GM18873 (cell line): ENCODE measurements at regions not wholly inside any gene's neighbourhood (a gene's known extent, or its start where the extent isn't known, plus 50 kb on each side); places are given as distances from the start of the nearest gene placed in this dataset.
"Not testable (repeated sequence)": the region's sequence is repeated elsewhere in the genome, so short reads cannot be mapped to it uniquely, and the experiment has no call there.

Experiments used
- ATAC-seq: cut with Tn5 transposase; IDR thresholded peaks from one replicate; pipeline ENCODE4 v1.9.1; 2021; ENCODE audit warnings: mild to moderate bottlenecking, moderate library complexity, moderate number of reproducible peaks; ENCODE audit not compliant: unreplicated experiment, low FRiP score

DNA sequence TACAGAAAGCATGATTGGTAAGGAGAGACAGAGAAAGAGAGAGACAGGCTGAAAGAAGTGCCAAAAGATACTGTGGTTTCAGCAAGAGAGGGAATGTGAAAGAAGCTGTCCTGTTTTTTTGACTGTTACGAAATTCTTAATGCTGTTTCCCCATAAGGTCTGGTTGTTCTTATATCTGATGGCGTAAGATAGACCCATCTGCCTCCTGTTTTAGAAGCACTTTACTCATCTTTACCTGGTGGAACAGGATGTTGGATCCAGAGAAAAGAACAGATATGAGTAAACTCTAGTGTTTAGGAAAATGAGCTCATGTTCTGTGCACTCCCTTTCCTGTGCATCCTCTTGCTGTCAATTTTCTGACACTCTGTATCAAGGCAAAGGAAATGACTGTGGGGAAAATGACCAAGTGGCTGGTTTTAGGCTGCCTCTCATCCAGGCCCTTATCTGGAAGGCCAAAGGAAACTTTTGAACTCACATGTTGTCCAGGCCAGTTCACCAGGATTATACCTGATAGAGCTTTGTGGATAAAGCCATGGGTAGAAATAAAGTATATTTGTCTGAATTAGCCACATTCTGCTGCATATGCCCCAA is 311.7 kb upstream of the HTR2C start:
- no peak for ATAC-seq

DNA sequence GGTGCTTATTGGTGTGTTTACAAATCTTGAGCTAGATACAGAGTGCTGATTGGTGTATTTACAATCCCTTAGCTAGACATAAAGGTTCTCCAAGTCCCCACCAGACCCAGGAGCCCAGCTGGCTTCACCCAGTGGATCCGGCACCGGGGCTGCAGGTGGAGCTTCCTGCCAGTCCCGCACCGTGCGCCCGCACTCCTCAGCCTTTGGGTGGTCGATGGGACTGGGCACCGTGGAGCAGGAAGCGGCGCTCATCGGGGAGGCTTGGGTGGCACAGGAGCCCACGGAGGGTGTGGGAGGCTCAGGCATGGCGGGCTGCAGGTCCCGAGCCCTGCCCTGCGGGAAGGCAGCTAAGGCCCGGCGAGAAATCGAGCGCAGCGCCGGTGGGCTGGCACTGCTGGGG is 313.5 kb upstream of the HTR2C start:
- not testable (repeated sequence) for ATAC-seq

DNA sequence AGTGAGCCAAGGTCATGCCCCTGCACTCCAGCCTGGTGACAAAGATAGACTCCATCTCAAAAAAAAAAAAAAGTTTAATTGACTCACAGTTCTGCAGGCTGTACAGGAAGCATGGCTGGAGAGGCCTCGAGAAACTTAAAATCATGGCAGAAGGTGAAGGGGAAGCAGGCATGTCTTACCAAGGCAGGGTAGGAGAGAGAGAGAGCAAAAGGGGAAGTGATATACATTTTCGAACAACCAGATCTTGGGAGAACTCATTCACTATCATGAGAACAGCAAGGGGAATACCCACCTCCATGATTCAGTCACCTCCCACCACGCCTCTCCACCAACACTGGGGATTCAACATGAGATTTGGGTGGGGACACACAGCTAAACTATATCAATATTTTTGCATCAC is 315.2 kb upstream of the HTR2C start:
- ATAC-seq: no peak

DNA sequence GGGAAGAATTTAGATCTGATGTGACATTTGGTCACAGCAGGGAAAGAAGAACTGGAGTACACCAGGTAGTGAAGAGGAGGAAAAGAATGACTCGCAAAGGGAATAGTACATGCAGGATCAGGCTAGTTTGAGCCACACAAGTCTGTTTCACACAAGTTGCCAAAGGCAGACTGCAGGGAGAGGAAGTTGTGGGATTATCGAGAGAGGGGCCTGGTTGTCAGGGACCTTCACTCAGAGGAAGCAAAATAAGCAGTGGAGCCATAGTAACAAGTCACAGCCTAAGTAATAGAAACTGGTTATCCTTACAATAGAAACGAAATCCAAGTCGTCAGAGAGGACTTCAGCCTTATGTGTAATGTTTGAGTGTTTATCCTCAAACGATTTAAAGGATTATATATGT is 316.7 kb upstream of the HTR2C start:
- no peak for ATAC-seq

DNA sequence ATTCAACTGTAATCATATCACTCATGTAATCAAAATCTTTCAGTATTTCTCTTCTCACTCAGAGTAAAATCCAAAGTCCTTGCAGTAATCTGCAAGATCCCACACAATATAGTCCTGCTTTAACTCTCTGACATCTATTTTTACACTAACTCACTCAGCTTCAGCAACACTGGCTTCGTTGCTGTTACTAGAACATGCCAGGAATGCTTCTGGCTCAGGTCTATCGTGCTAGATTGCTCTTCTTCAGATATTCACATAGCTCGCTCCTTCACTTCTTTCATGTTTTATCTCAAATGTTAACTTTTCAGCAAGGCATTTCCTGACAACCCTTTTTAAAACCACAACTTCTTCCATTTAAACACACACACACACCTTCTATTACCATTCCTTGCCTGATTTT is 331.7 kb upstream of the HTR2C start:
- ATAC-seq: no peak

GRCh38 chrX:114251575-114251974 is 332.3 kb upstream of the HTR2C start:
- ATAC-seq: no peak

GRCh38 chrX:114221445-114221844 is 362.4 kb upstream of the HTR2C start:
- ATAC-seq: no peak

GRCh38 chrX:114210879-114211278 is 373.0 kb upstream of the HTR2C start:
- no peak for ATAC-seq

- ATAC-seq: no peak
These were observed 382.3 kb upstream of the HTR2C start for GRCh38 chrX:114201622-114202021.

DNA sequence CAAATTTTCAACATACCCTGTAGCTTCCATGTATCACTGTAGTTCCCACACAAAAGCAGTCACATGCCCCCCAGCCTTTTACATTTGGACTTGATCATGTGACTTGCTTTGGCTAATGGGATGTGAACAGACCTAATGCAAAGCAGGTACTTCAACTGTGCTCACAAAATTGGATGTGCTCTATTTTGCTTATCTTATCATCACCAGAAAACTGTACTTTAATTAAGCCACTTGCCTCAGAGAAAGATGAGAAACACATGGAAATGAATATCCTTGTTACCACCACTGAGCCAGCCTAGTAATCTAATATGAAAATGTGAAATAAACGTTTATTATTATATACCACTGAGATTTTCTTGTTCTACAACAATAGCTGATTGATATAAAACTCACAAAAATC is 402.7 kb upstream of the HTR2C start:
- no peak for ATAC-seq

DNA sequence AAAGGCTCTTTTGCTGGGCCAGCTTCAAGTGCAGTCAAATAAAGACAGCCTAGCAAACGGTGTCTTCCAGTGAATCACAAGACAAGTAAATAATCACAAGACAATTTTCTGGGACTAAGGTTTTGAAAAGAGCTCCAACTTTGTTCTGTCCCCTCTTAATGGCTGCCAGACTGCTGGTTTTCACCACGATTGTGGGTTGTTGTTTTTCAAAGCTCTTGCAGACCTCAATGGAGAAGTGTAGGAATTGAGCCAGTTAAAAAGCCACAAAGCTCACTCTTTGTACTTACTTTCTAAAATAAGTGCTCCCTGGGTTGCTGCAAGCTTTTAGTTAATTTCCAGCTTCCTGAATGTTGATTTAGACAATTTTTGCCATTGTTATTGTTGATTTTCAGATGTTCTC is 405.8 kb upstream of the HTR2C start:
- no peak for ATAC-seq

GRCh38 chrX:114167276-114167675 is 416.6 kb upstream of the HTR2C start:
- not testable (repeated sequence) for ATAC-seq

- no peak for ATAC-seq
These were observed 417.3 kb upstream of the HTR2C start for GRCh38 chrX:114166601-114167000.

DNA sequence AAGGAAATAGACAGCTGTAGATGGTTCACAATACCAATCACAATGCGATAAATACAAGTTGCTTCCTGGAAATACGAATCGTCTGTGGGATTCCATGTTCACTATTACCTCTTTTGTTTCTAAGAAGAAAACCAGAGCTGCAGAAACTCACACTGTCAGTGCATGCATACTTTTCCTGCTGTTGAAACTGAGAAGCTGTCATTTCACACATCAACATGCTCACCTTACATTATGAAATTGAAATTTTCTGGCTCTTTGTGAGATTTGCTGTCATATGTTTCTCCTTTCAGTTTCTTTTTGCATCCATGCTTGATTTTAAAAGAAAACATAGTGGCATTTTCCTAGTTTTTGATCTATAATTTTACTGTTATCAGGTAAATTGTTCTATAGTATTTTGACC is 418.3 kb upstream of the HTR2C start:
- no peak for ATAC-seq

GRCh38 chrX:114162068-114162735 is 421.7 kb upstream of the HTR2C start:
- no peak for ATAC-seq

DNA sequence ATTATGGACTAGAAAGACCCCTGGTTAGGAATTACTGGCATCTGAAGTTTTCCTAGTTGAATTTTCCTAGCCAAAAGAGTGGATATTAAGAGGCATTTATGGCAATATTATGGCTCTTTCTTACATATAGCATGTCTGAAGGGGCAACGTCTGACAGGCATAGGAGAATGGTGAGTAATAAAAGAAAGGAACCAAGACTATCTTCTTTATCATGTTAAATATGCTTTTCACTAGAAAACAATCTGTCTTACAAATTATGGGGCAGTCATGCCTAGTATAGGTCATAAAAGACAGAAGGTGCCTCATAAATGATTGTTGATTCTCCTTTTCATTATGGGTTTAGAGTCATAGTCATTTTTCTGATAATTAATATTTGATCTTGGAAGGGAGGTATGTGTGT is 431.1 kb upstream of the HTR2C start:
- ATAC-seq: no peak

DNA sequence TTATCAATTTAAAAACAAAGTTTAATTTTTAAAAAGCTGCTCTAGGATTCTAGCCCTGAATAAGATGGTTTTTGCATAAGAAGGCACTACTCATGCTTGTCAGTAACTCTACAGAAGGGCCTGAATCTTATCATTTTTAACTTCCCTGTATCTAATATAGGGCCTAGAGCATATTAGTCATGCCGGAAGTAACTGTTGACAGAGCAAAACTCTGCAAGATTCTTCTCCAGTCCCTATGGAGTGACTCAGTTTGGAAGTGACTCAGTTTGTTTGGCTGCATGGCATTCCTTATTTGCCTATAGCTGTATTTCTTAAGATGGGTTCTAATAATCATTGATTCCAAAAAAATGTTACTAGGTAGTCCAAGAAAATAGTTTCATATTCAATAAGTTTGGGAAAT is 431.8 kb upstream of the HTR2C start:
- no peak for ATAC-seq

GRCh38 chrX:114134465-114134864 is 449.4 kb upstream of the HTR2C start:
- no peak for ATAC-seq

DNA sequence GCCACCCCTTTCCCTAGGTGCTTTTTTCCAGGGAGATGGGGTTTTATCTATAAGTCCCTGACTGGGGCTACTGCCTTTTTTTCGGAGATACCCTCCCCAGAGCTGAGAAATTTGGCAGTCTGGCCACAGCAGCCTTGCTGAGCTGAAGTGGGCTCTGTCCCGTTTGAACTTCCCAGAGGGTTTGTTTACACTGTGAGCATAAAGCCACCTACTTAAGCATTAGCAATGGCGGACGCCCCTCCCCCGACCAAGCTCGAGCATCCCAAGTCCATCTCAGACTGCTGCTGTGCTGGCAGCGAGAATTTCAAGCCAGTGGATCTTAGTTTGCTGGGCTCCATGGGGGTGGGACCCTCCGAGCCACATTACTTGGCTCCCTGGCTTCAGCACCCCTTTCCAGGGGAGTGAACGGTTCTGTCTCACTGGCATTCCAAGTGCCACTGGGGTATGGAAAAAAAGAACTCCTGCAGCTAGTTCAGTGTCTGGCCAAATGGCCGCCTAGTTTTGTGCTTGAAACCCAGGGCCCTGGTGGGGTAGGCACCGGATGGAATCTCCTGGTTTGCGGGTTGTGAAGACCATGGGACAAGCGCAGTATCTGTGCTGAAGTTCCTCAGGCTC is 456.4 kb upstream of the HTR2C start:
- no peak for ATAC-seq

DNA sequence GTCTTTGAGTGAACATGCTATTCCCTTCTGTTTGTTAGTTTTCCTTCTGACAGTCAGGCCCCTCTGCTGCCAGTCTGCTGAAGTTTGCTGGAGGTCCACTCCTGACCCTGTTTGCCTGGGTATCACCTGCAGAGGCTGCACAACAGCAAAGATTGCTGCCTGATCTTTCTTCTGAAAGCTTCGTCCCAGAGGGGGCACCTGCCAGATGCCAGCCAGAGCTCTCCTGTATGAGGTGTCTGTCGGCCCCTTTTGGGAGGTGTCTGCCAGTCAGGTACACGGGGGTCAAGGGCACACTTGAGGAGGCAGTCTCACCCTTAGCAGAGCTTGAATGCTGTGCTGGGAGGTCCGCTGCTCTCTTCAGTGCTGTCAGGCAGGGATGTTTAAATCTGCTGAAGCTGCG is 456.9 kb upstream of the HTR2C start:
- ATAC-seq: no peak

DNA sequence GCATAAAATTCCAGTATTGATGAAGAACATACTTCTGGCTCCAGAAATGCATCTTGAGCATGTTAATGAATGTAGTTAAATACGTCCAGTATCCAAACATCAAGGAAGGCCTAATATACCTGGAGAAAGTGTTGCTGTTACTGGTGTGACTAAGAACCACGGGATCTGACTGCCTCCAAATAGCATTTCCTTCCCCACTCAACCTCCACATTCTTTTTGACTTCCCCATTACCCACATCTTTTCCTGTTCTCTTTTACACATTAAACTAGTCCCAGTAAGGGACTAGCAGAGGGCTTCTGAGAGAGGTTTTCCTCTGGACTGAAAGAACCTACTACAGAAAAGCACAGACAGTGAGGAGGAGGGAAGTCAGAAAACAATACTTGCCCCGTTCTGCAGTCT is 482.8 kb upstream of the HTR2C start:
- no peak for ATAC-seq

DNA sequence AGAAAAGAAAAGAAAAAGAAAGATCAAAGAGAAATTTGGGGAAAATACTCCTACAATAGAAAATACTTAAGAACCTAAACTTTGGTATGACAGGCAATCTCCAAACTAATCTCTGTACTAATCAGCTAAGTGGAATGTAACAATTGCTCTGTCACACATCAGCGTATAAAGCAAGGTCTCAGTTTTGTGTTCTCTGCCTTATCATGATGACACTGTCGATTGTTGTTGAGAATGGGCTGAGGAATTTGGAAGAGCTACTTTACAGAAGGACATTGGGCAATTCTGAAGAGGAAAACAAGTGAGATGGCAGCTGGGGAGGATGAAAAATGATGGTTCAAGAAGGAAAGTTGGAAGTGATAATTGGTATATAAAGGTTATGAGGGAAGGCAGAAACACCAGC is 486.0 kb upstream of the HTR2C start:
- ATAC-seq: no peak
